GM13976 (cell line): ENCODE measurements at regions not wholly inside any gene's neighbourhood (a gene's known extent, or its start where the extent isn't known, plus 50 kb on each side); places are given as distances from the start of the nearest gene placed in this dataset.

ENCODE experiments used
- DNase-seq: peaks from one replicate; pipeline ENCODE4 v3.0.0; 2012; ENCODE audit warnings: low spot score
- CTCF ChIP-seq: IDR thresholded peaks from 2 replicates; pipeline ENCODE4 v1.5.1; 2012; ENCODE audit warnings: borderline replicate concordance, mild to moderate bottlenecking; ENCODE audit not compliant: insufficient read depth; ENCODE audit errors: extremely low read depth, missing control alignments, control extremely low read depth
- in situ Hi-C: fragments of 300-500 bp; cut with MboI; formaldehyde crosslinking; loops from one replicate; pipeline ENCODE4 v1.12.0; 2022; ENCODE audit warnings: low sequenced_read_pairs, mixed read lengths, inconsistent platforms; ENCODE audit not compliant: unreplicated experiment

GRCh38 chr5:88503041-88503345 lies 234.3 kb upstream of the TMEM161B start:
- in situ Hi-C loops = no loop called here
- TF ChIP-seq CTCF = no peak
- DNase-seq = no peak

DNA sequence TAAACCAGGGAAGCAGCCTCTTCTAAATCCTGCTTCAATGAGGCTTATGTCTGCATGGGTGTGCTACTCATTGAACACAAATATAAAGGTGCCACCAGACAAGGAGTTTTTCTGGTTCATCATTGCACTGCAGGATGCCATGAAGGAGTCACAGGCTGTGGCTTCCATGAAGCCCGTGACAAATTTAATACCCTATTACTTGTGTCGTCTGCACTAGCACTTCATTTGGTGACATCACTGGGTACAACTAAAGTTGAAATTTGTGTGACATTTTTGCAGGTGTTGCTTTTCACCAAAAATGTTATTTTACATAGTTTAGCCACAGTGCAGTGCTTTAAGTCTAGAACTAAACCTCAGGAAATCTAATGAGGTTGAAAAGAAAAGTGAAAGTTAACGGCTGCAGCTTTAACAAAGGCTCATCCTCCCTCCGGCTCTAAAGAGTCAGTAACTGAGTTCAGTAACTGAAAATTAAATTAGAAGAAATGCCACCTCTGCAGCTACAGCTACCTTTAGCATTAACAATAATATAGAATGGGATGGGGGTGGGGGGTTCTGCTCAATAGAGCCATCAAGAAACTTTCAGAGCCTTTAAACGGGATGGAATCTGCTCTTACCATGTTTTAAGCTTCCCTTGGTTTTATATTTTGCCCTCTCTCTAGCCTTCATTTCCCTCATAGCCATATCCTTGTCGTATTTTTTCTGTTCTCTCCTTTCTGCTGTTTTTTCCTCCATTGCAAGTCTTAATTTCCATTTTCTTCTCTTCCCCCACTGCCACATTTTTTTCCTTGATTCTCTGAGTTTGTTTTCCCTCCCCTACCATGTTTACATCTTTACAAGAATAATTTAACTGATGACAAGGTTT lies 233.8 kb upstream of the TMEM161B start:
- TF ChIP-seq CTCF = no peak
- in situ Hi-C loops = no loop called here
- peak; percentile 11 for DNase-seq

- DNase-seq = no peak
- in situ Hi-C loops = no loop called here
- TF ChIP-seq CTCF = no peak
These were observed 227.2 kb upstream of the TMEM161B start for GRCh38 chr5:88495810-88496209.

DNA sequence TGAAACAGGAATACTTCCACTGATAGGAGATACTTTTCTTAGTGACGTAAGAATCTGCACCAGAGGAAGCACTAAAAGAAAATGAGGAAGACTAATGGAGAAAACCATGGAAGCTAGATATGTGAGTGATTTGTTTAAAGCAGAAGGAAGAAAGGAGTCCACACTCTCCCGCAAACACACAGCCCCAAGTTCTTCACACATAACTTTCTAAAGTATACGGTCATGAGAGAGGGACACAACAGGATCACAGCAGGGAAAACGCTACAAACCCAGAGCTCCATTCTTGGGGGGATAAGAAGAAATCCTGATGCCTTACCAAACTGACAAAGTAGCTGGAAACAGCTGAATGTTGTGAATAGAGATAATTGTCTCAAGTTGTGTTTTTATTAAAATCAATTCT lies 222.2 kb upstream of the TMEM161B start:
- DNase-seq = no peak
- TF ChIP-seq CTCF = no peak
- in situ Hi-C loops = no loop called here

- TF ChIP-seq CTCF = no peak
- in situ Hi-C loops = no loop called here
- no peak for DNase-seq
These were observed 220.7 kb upstream of the TMEM161B start for GRCh38 chr5:88489364-88489763.

- DNase-seq = no peak
- in situ Hi-C loops = no loop called here
- TF ChIP-seq CTCF = no peak
These were observed 219.9 kb upstream of the TMEM161B start for GRCh38 chr5:88488561-88488960.
